RCC 7860 (cell line): ENCODE measurements at regions not wholly inside any gene's neighbourhood (a gene's known extent, or its start where the extent isn't known, plus 50 kb on each side); places are given as distances from the start of the nearest gene placed in this dataset.
"Not testable (repeated sequence)": the region's sequence is repeated elsewhere in the genome, so short reads cannot be mapped to it uniquely, and the experiment has no call there.

ENCODE experiments used
- DNase-seq: peaks from one replicate; pipeline ENCODE4 v3.0.0-alpha.2; 2015; ENCODE audit warnings: low spot score
- FAIRE-seq: peaks from 2 replicates; lab custom pipeline; 2012; peaks lifted over from hg19 to GRCh38; lab: Jason Lieb, UNC

DNA sequence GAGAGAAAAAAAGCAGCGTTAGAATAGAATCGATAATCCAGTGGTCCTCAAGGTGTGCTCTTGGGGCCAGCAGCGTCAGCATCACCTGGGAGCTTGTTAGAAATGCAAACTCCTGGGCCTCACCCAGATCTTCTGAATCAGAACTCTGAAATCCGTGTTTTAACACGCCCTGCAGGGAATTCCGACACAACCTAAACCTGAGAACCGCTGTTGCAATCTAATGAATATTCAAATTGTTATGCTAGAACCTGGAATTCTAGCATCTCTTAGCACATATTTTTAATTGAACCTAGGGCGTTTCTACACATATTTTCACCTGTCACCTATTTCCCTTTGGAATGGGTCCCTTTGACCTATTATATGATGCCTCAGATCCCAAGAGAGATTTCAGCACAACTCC, 175.7 kb downstream of the PSMG1 start:
- FAIRE-seq (no peak), DNase-seq (no peak)

DNA sequence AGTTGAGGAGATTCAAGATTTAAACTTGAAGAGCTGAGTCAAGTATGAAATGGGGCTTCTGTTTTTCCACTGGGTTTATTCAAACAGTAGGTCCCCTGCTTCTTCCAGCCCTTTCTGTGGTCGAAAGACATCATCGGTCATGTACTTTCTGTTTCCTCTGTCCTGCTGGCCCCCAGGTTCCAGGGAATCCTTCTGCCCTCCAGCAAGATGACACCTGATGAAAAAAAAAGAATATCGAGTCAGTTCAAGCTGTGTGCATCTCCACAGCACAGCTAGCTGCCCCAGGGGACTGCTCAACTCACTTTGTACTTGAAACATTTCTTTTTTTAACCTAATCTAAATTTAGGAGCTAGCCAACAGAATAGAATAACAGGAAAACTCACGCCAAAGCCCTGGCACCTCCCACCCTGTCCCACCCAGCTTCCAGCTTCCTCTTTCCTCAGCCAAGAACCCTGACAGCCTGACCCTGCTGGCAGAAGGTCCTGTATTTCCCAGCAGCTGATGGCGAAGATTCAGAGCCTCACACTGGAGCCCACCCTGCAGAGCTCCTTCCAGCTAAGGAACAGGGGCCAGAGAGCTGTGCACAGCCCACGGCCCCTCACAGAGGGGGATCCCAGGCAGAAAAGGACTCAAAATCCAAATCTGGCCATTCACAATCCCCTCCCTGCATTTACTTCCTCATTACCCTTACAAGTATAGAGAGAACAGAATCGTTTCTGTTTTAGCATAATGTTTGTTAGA, 176.5 kb downstream of the PSMG1 start:
- DNase-seq: no peak
- FAIRE-seq: no peak

DNA sequence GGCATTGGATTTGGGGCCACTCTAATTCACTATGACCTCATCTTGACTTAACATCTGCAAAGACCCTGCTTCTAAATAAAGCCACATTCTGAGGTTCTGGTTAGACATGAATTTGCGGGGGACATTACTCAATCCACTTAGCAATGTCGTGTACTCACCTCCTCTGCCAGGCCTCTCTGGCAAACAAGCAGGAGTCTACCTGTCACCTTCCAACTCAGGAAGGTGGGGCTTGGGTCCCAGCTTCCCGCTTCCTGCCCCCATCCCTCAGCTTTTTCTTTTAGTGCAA, 177.8 kb downstream of the PSMG1 start:
- no peak for DNase-seq
- no peak for FAIRE-seq

DNA sequence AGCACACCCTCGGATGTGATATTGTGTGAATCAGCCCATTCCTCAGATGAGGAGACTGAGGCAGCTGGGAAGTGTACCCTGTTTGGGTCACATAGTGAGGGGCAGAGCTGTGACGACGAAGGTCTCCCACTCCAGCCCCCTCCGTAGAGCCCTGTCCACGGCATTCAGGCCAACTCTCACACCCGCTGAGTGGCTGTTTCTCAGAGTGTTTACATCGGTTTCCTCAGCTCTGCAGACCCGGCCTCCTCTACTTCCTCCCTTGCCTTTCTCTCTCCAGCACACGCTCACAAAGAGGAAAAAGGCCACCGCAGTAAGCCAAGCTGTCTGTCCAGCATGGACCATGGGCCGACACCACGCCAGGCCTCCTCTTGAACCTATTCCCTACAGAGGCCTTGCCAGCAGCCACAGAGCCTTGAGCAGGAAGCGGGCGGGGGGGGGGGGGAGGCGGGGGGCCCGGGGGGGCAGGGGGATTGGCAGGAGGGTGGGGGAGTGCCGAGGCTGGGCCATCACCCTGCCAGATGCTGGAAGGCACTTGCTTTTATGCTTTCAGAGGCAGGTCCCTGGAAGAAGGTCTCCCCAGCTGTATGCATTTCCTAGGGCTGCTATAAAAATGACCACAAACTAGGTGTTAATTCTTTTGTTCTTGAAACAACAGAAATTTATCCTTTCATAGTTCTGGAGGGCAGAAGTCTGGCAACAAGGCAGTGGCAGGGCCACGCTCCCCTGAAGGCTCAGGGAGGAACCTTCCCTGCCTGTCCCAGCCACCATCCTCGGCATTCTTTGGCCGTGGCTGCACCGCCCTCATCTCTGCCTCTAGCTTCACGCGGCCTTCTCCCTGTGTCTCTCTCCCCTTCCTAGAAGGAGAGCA, 178.4 kb downstream of the PSMG1 start:
- FAIRE-seq (no peak), DNase-seq (no peak)

DNA sequence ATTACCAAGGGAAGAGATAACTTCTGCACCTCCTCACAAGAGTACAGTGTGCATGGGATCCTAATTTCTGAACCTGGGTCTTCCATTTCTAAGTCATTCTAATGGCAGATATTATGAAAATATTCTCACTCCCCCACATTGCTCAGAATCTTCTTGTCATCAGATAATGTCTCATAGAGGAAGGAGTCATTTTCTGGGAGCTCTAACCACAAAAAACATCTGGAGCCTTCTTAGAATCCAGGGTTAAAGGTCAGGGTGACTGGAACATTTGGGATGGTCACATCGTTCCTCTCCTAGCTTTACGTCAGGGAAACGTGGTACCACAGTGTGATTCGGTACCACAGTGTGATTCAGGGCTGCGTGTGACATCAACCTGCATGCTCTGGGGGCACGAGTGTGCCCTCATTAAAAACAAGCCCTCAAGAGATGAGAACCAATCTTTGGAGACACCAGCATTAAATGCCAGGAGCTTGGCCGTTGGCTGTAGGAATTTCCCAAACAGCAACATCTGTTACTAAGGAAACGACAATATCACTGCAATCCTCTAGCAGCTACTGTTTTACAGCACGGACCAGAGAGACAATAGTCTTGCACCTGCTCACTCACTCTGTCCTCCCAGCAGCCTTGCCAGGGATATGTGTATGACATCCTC, 179.1 kb downstream of the PSMG1 start:
- no peak for FAIRE-seq
- peak; percentile 8 for DNase-seq

DNA sequence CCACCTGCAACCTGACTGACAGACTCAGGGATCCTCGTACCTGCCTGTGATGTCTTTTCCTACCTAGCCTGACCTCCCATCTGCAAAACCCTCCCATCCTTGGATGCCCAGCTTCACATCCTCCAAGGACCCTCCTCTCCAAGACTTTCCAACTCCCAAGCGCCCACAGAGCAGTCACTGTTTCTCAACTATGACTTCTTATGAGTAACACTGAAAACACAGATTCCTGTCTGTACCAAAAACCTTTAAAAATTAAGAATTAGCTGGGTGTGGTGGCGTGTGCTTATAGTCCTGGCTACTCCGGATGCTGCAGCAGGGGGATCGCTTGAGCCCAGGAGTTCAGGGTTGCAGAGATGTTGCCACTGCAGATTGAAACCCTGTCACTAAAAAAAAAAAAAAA, 181.9 kb downstream of the PSMG1 start:
- FAIRE-seq (no peak), DNase-seq (no peak)

DNA sequence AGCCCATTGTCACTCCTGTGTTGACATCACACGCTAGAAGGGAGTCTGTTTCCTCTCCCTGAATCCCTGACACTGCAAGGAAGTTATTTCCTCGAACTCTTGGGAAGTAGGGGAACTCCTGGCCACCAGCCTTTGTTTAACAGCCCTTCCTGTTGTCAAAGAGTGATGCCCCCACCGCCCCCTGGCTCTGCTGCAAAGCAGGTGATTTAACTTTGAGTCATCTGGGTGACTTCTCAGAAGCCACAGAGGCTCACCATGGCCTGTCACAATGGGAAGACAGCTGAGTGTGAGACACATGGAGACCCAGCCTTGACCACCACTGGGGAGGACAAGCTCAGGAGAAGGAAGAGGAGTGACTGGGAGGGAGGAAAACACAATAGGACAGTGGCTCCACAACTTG, 182.8 kb downstream of the PSMG1 start:
- FAIRE-seq (peak; percentile 84), DNase-seq (peak; percentile 91)

DNA sequence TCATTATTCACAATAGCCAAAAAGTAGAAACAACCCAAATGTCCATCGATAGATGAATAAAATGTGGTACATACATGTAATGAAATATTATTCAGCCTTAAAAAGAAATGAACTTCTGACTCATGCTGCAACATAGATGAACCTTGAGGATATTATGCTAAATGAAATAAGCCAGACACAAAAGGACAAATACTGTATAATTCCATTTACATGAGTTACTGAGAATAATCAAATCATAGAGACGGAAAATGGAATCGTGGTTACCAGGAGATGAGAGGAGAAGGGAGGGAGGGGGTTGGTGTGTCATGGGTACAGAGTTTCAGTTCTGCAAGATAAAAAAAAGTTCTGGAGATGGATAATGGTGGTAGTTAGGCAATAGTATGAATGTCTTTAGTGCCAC, 184.1 kb downstream of the PSMG1 start:
- no peak for FAIRE-seq
- no peak for DNase-seq

DNA sequence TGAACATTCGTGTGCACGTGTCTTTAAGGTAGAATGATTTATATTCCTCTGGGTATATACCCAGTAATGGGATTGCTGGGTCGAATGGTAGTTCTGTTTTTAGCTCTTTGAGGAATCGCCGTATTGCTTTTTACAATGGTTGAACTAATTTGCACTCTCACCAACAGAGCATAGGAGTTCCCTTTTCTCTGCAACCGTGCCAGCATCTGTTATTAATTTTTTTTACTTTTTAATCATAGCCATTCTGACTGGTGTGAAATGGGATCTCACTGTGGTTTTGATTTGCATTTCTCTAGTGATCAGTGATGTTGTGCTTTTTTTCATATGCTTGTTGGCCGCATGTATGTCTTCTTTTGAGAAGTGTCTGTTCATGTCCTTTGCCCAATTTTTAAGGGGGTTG, 185.0 kb downstream of the PSMG1 start:
- DNase-seq, FAIRE-seq: not testable (repeated sequence)

DNA sequence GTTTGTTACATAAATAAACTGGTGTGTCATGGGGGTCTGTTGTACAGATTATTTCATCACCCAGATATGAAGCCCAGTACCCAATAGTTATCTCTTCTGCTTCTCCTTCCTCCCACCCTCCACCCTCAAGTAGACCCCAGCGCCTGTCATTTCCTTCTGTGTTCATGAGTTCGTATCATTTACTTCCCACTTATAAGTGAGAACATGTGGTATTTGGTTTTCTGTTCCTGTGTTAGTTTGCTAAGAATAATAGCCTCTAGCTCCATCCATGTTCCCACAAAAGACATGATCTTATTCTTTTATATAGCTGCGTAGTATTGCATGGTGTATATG, 185.4 kb downstream of the PSMG1 start:
- not testable (repeated sequence) for FAIRE-seq, DNase-seq

DNA sequence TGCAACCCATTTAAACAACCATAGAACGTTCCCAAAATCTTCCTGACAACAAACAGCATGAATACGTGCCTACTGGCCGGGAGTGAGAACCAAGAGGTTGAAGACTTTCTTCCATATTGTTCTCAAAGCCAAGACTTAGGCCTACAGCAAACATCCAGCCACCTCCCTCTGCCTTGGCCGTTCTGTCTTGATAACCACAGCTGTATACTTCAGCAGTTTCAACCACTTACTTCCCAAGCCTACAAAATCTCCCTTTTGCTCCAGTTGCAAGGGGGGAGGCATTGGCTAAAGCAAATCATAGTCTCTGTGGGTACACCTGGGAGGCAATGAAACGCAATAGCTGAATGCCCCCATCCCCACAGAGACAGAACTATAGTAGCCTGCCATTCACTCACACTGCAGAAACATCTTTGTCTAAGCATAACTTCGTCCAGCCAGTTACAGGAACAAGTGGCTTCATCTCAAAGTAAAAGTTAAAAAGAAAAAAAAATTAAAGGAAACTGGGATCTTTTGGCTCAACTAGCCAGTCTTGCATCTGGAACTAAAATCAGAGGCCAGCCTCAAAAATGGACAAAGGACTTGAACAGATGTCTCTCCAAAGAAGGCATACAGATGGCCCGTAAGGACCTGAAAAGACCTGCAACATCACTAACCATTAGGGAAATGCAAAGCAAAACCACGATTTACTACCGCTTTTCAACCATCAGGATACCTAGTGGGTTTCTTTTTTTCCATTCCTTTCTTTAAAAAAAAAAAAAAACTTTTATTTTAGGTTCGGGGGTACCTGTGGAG, 186.0 kb downstream of the PSMG1 start:
- no peak for FAIRE-seq

DNA sequence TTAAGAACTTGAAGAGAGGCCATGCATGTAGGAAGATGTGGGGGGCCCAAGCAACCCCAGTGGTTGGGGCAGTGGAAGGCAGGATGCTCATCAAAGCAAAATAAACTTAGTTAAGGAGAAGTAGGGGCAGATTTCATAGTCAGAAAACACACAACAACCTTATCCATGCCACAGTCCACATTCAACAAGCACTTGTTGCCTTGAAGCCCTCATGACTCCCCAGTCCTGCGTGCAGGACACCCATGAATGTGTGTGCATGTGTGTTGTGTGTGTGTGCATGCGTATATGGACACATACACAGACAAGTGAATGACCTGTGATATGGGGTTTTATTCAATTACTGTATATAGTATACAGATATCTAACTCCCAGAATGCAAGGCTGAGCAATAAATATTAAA, 186.9 kb downstream of the PSMG1 start:
- no peak for FAIRE-seq
- DNase-seq: no peak

More for the DNA sequence above, 186.0 kb downstream of the PSMG1 start:
- no peak for DNase-seq

DNA sequence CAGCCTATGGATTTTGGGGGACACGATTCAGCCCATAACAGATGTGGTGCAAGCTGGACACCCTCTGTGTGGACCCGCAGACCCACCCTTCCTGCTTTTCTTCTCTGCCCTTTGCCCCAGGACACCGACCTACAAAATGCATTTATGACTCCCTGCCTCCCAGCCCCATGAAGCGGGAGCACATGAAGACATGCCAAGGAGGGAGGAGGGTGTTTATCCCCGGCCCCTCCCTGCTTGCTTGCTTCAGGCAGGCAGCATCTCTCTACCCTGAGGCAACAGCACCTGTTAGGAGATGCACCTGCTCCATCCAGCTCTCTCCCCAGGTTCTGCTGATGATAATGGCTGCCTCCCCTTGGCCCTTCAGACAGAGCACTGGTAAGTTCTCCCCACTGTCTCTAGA, 187.5 kb downstream of the PSMG1 start:
- no peak for FAIRE-seq
- DNase-seq: no peak

DNA sequence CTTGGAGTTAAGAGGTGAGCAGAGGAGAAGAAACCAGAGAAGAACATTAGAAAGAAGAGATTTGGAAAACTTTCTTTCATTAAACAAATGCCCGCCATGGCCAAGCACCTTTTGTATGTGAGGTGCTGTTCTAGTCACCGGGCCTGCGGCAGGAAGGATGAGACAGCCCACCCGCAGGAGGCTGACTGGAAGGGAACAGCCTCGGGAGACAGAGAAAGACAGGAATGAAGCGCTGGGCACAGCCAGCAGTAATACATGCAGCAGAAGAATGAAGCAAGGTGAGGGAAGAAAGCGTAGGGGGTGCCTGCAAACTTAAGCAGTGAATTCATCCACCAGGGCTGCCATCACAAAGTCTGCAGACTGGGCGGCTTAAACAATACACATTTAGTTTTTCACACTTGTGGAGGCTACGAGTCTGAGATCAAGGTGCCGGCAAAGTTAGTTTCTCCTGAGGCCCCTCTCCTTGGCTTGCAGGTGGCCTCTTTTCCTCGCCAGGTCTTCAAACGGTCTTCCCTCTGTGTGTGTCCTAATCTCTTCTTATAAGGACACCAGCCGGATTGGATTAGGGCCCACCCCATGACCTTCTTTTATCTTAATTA, 188.1 kb downstream of the PSMG1 start:
- no peak for FAIRE-seq

DNA sequence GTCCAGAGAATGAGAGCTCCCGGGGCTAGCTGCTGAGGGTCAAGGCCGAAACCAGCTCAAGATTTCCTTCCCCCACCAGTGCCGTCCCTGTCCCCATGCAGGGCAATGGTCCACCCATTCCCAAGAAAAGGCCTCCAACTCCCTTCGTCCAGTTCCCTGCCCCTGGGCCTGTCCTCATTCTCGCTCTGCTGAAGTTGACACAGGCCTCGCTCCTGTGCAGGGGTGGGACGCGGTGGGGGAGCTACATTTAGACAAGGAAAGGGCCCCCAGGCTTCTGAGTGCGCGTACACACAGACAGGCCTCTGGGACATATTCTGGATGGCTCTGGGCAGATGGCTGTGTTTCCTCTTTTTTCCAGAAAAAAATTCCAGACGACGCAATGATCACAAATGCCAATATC, 188.3 kb downstream of the ETS2 start:
- DNase-seq (no peak), FAIRE-seq (no peak)

More for the DNA sequence above, 188.1 kb downstream of the PSMG1 start:
- DNase-seq: no peak

DNA sequence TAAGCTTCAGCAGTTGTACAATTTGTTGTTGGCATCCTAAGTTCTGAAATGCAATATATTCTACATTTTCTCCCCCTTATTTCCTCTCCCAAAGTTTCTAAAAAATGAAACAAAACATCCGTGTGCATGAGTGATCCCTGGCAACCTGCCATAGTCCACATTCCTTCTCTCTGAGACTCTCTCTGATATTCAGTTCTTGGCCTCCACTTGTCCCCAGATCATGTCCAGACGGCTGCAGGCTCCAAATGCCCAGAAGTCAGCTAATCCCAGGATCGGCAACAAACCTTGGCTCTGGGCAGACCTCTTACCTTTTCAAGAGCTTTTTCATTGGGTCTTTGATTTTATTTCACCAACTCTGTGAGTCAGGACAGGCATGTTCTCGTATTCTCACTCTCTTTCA, 187.8 kb downstream of the ETS2 start:
- peak; percentile 88 for DNase-seq
- peak; percentile 86 for FAIRE-seq

DNA sequence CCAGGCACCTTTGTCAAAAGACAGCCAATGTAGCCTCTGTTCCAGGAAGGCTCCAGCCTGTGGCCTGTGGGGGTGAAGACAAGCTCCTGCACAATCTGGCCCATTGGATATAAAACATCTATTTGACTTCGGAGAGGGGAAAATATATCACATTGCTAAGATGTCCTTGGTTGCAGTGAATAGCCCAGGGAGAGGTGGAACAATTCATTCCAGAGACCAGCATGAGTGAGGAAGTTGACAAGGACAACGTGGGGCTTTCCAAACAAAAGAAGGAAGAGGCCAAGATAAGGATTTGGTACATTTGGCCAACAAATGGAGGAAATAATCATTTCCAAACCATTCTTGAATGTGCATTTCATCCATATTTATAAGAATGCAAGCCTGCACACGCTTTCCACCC, 187.0 kb downstream of the ETS2 start:
- DNase-seq (no peak), FAIRE-seq (no peak)

DNA sequence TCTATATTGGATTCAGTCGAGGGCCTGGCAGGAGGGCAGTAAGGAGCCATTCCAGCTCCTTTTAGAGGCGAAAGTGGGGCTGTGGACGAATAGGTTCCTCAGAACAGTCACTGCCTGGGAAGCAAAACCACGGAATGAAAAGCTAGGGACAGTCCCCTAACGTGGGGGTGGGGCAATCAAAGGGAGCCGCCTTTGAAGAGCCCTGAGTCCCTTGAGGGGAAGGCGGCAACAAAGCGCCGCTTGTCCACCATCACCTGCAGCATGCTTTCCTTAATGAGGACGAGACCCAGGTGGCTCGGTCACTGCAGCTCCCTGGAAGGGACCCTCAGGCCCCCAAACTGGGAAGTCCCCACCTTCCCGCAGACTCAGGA, 184.7 kb downstream of the ETS2 start:
- no peak for FAIRE-seq
- DNase-seq: no peak

DNA sequence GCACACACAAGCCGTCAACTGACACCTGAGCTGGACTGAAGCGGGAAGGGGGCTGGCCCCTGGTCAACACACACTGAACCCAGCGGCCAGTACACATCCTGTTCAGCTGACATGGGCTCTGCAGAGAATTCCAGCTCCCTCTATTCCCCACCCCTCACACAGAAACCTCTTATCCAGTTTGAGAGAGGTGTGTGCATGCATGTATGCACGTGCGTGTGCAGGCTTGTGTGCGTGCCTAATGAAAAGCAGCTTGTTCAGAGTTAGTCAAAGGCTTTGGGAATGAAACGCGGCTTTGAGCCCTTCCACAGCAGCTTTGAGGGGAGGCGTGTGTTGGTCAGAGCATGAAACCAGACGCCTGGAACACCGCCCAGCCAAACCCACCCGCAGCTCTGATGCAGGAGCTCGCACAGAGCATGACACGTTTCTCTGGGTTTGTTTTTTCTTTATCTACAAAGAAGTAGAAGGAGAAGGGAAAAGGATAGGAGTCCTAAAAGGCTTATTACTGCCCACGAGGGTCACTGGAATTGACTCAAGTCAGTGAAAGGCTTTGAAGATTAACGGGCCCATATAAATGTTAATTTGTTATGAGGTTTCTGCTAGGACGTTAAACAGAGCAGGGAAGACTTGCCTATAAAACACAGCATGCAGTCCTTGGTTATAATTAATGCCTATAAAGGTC, 184.2 kb downstream of the ETS2 start:
- FAIRE-seq: no peak
- DNase-seq: peak; percentile 34

DNA sequence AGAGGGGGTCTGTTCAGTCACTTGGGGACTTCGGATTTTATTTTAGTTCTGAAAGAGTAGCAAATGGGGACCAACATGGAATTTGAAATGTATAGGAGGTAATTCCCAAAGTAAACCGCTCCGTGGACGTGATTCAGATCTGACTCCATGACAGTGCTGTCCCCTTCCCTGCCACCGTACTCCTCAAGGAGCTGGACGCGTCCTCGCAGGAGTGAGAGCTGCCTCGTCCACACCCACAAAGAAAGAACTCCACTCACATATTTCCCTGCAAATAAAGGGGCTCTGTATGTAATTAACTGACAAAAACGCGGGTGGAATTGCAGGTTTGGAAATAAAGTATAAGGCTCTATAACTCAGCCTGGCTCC, 183.6 kb downstream of the ETS2 start:
- FAIRE-seq: no peak
- no peak for DNase-seq
